ENCODE measurements at regions not wholly inside any gene's neighbourhood (a gene's known extent, or its start where the extent isn't known, plus 50 kb on each side); places are given as distances from the start of the nearest gene placed in this dataset.

- ChIA-PET POLR2A (interaction anchor here (1.4 kb wide), 1 partner anchor 14 kb away, joined by 3 read pairs; no protein-coding TSS in a partner anchor), CTCF (ENCODE audit: low intra/inter-chr PET ratio) (no interaction called here)
- no peak for DNase-seq (ENCODE audit: extremely low read depth in 1 of 4, low spot score in 3 of 4)
- H3K27me3 ChIP-seq (ENCODE audit: control insufficient read depth in 2 of 2, insufficient read depth in 2 of 2, low read length in 2 of 2) = peaks cover 0 to 2% of the 10 kb centered on the region in 2 experiments; a peak in 1 of 5 replicates
- no peak overlapping the region for H3K4me2 ChIP-seq (ENCODE audit: insufficient read depth, low read length)
- ATAC-seq = no peak
- H3K79me2 ChIP-seq (ENCODE audit: control insufficient read depth, insufficient read depth, low read length) = no peaks in the 10 kb centered on the region
- H3K9ac ChIP-seq (ENCODE audit: insufficient read depth in 1 of 2, low read depth in 2 of 2, low read length in 2 of 2) = no peak overlapping the region
- no peak overlapping the region for H3K4me3 ChIP-seq
- TF ChIP-seq FOSL1 (tag; conservative IDR thresholded peaks at IDR 0.05) = no peak
- TF ChIP-seq PCBP2 (IDR thresholded peaks at IDR 0.05; ENCODE audit: low read depth, low read length, poor library complexity, severe bottlenecking) = peak; percentile 67
- no peaks in the 10 kb centered on the region for H3K9me3 ChIP-seq (replicated peaks; ENCODE audit: control insufficient read depth, insufficient read depth, low read depth, low read length)
- intact Hi-C loops (cut with micrococcal nuclease) (no loop called here), in situ Hi-C loops (cut with MboI) (no loop called here)
- no TSS peak for BruUV-seq (replicated peaks)
- H3K27ac ChIP-seq (ENCODE audit: extremely low read depth, low read depth, low read length) = no peak overlapping the region
- FAIRE-seq = no peak
- H3K9me1 ChIP-seq (ENCODE audit: control insufficient read depth, insufficient read depth, low read length) = no peaks in the 10 kb centered on the region
- H2AFZ ChIP-seq (ENCODE audit: low read depth, low read length) = no peak overlapping the region
- H4K20me1 ChIP-seq (replicated peaks; ENCODE audit: control insufficient read depth, insufficient read depth, low read length) = no peaks in the 10 kb centered on the region
- no peaks in the 10 kb centered on the region for H3K4me1 ChIP-seq (replicated peaks in 1 of 2; ENCODE audit: control insufficient read depth in 2 of 2, insufficient read depth in 2 of 2, low read length in 2 of 2)
- no peaks in the 10 kb centered on the region for H3K36me3 ChIP-seq (ENCODE audit: control insufficient read depth, insufficient read depth, low read length)
- WGBS (ENCODE audit: insufficient coverage, low coverage, missing lambda C conversion rate) = 0% methylated on average over 1 of the region's 1 CpG
These were observed 670.2 kb upstream of the CITED2 start for GRCh38 chr6:140044626-140045025.

GRCh38 chr6:140043762-140044378 lies 669.4 kb upstream of the CITED2 start:
- Histone ChIP-seq H3K4me1 (replicated peaks in 1 of 2; ENCODE audit: control insufficient read depth in 2 of 2, insufficient read depth in 2 of 2, low read length in 2 of 2) (no peaks in the 10 kb centered on the region), H3K79me2 (ENCODE audit: control insufficient read depth, insufficient read depth, low read length) (no peaks in the 10 kb centered on the region), H4K20me1 (replicated peaks; ENCODE audit: control insufficient read depth, insufficient read depth, low read length) (no peaks in the 10 kb centered on the region), H3K9me3 (replicated peaks; ENCODE audit: control insufficient read depth, insufficient read depth, low read depth, low read length) (no peaks in the 10 kb centered on the region), H3K9me1 (ENCODE audit: control insufficient read depth, insufficient read depth, low read length) (no peaks in the 10 kb centered on the region), H3K36me3 (ENCODE audit: control insufficient read depth, insufficient read depth, low read length) (no peaks in the 10 kb centered on the region), H3K4me2 (ENCODE audit: insufficient read depth, low read length) (no peak overlapping the region), H3K4me3 (no peak overlapping the region), H3K9ac (ENCODE audit: insufficient read depth in 1 of 2, low read depth in 2 of 2, low read length in 2 of 2) (no peak overlapping the region), H3K27me3 (ENCODE audit: control insufficient read depth in 2 of 2, insufficient read depth in 2 of 2, low read length in 2 of 2) (no peaks in the 10 kb centered on the region), H2AFZ (ENCODE audit: low read depth, low read length) (no peak overlapping the region), H3K27ac (ENCODE audit: extremely low read depth, low read depth, low read length) (no peak overlapping the region)
- BruUV-seq (replicated peaks) = no TSS peak
- TF ChIP-seq MXI1 (IDR thresholded peaks at IDR 0.05; ENCODE audit: low read depth, low read length) (no peak), JUNB (CRISPR knock-in tag; conservative IDR thresholded peaks at IDR 0.05) (no peak), CEBPG (CRISPR knock-in tag; IDR thresholded peaks at IDR 0.05) (no peak), CEBPG (tag; conservative IDR thresholded peaks at IDR 0.05 in 1 of 2, IDR thresholded peaks at IDR 0.05 in 1 of 2) (peak in 1 of 2 experiments; percentile 8; a peak in 2 of 4 replicates), NFYB (IDR thresholded peaks at IDR 0.05; ENCODE audit: extremely low read depth, insufficient read length) (no peak), FOSL1 (tag; conservative IDR thresholded peaks at IDR 0.05) (peak; percentile 42)
- ChIA-PET POLR2A (interaction anchor here (1.4 to 1.5 kb wide), 2 partner anchors 9 to 13 kb away, joined by 3 to 6 read pairs; no protein-coding TSS in a partner anchor), CTCF (ENCODE audit: low intra/inter-chr PET ratio) (no interaction called here)
- DNase-seq (ENCODE audit: extremely low read depth in 1 of 4, low spot score in 3 of 4) (no peak), ATAC-seq (no peak), FAIRE-seq (no peak)
- intact Hi-C loops (cut with micrococcal nuclease) (no loop called here), in situ Hi-C loops (cut with MboI) (no loop called here)
- WGBS (ENCODE audit: insufficient coverage, low coverage, missing lambda C conversion rate) = 0% methylated on average over 2 of the region's 2 CpGs

All from K562 (cell line).